Mesendoderm (in vitro differentiated cells): ENCODE measurements at regions not wholly inside any gene's neighbourhood (a gene's known extent, or its start where the extent isn't known, plus 50 kb on each side); places are given as distances from the start of the nearest gene placed in this dataset.

Source experiments
- DNase-seq: peaks from one replicate; pipeline ENCODE4 v3.0.0; 2013
- H2AK5ac ChIP-seq: 2 replicates; pipeline ENCODE4 v1.6.1; 2013; ENCODE audit warnings: low read length, inconsistent platforms
- H2BK120ac ChIP-seq: 2 replicates; pipeline ENCODE4 v1.6.1; 2013; ENCODE audit warnings: low read depth, mild to moderate bottlenecking, low read length, moderate library complexity, mixed read lengths
- H2BK15ac ChIP-seq: replicated peaks from 2 replicates; pipeline ENCODE4 v1.6.1; 2013; ENCODE audit warnings: low read depth, mild to moderate bottlenecking, moderate library complexity
- H2BK5ac ChIP-seq: 2 replicates; pipeline ENCODE4 v1.6.1; 2013; ENCODE audit warnings: low read length, inconsistent platforms
- H3K18ac ChIP-seq: 2 replicates; pipeline ENCODE4 v1.6.1; 2013; ENCODE audit warnings: mild to moderate bottlenecking, low read length, mixed read lengths
- H3K23ac ChIP-seq: one replicate; pipeline ENCODE4 v1.6.1; 2013; ENCODE audit warnings: low read length
- H3K27ac ChIP-seq: 2 replicates; pipeline ENCODE4 v1.5.1; 2013; ENCODE audit warnings: low read depth, mild to moderate bottlenecking, inconsistent platforms, low read length, moderate library complexity
- H3K27me3 ChIP-seq: 2 replicates; pipeline ENCODE4 v1.6.1; 2013; ENCODE audit warnings: low read length, control low read depth, mild to moderate bottlenecking, inconsistent platforms; ENCODE audit not compliant: insufficient read depth, poor library complexity
- H3K36me3 ChIP-seq: 2 replicates; pipeline ENCODE4 v1.6.1; 2013; ENCODE audit warnings: low read length, inconsistent platforms; ENCODE audit not compliant: control insufficient read depth, insufficient read depth
- H3K4ac ChIP-seq: one replicate; pipeline ENCODE4 v1.6.1; 2013; ENCODE audit warnings: low read depth, mild to moderate bottlenecking, low read length, moderate library complexity
- H3K4me1 ChIP-seq: 2 replicates; pipeline ENCODE4 v1.6.1; 2013; ENCODE audit warnings: low read depth, low read length, inconsistent platforms; ENCODE audit not compliant: control insufficient read depth
- H3K4me2 ChIP-seq: 2 replicates; pipeline ENCODE4 v1.6.1; 2013; ENCODE audit warnings: low read length
- H3K4me3 ChIP-seq: 2 replicates; pipeline ENCODE4 v1.5.1; 2013; ENCODE audit warnings: mild to moderate bottlenecking, low read length
- H3K56ac ChIP-seq: one replicate; pipeline ENCODE4 v1.6.1; 2013; ENCODE audit warnings: low read length
- H3K79me1 ChIP-seq: 2 replicates; pipeline ENCODE4 v1.6.1; 2013; ENCODE audit warnings: low read length, inconsistent platforms
- H3K79me2 ChIP-seq: 2 replicates; pipeline ENCODE4 v1.6.1; 2013; ENCODE audit warnings: mild to moderate bottlenecking, low read length; ENCODE audit not compliant: control insufficient read depth, insufficient read depth
- H3K9ac ChIP-seq: 2 replicates; pipeline ENCODE4 v1.6.1; 2013; ENCODE audit warnings: low read length, inconsistent platforms
- H4K5ac ChIP-seq: one replicate; pipeline ENCODE4 v1.6.1; 2013; ENCODE audit warnings: low read length
- H4K8ac ChIP-seq: one replicate; pipeline ENCODE4 v1.6.1; 2013; ENCODE audit warnings: low read depth, mild to moderate bottlenecking, control low read depth, low read length, moderate library complexity
- WGBS: extraction: QIAGEN DNeasy Blood & Tissue Kit; methylation state at CpG from one replicate; pipeline ENCODE4 v1.1.7; 2013; ENCODE audit warnings: low lambda C conversion rate, missing lambda C conversion rate; ENCODE audit not compliant: insufficient coverage; ENCODE audit errors: extremely low coverage; 5-methylcytosine and 5-hydroxymethylcytosine counted together

DNA sequence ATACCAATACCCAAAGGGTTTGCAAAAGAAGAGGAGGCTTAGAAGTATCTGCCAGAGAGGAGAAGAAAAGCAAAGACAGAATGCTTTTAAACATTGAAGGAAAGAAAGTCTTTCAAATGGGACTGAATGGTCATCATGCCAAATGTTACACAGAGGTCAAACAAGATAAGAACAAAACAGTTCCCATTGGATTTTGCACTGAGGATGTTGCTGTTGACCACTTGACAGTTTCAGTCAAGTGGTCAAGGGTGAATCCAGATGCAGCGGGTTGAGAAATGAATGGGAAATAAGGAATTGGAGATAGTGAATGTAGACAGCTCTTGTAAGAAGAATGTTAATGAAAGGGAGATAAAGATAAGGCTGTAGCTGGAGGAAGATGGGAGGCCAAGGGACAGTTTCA is 64.8 kb upstream of the FGG start:
- H3K4me1 ChIP-seq: peaks cover 3% of the 10 kb centered on the region
- H3K4me2 ChIP-seq: no peak overlapping the region
- H3K27ac ChIP-seq: no peak overlapping the region
- no peak overlapping the region for H3K56ac ChIP-seq
- no peak overlapping the region for H4K5ac ChIP-seq
- H3K4me3 ChIP-seq: no peak overlapping the region
- no peak overlapping the region for H3K4ac ChIP-seq
- H3K36me3 ChIP-seq: no peaks in the 10 kb centered on the region
- no peaks in the 10 kb centered on the region for H3K79me2 ChIP-seq
- DNase-seq: peak; percentile 14
- H3K23ac ChIP-seq: no peak overlapping the region
- H2AK5ac ChIP-seq: no peak overlapping the region
- H4K8ac ChIP-seq: no peak overlapping the region
- no peaks in the 10 kb centered on the region for H3K27me3 ChIP-seq
- H3K18ac ChIP-seq: no peak overlapping the region
- no peaks in the 10 kb centered on the region for H3K79me1 ChIP-seq
- no peak overlapping the region for H2BK15ac ChIP-seq
- no peak overlapping the region for H2BK5ac ChIP-seq
- H3K9ac ChIP-seq: no peak overlapping the region
- no peak overlapping the region for H2BK120ac ChIP-seq
- no CpG with 5 or more reads among the region's 1 CpG for WGBS

DNA sequence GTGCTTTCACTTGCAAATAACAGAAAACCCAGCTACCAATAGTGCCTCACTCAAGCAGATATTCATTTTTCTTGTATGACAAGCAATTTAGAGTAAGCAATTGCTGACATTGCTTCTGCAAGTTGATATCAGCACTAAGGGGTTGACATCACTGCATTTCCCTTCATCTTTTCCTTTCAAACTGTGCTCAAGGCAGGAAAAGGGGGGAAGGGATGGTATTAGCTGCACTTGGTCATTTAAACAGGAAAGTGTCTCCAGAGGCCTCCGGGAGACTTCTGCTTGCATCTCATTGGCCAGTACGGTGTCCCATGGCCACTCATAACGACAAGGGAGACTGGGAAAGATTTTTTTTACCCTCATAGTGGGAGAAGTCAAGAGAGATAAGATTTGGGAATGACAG is 65.5 kb upstream of the FGG start:
- Histone ChIP-seq H4K8ac (no peak overlapping the region), H3K56ac (no peak overlapping the region), H3K4me3 (no peak overlapping the region), H3K4me2 (no peak overlapping the region), H4K5ac (no peak overlapping the region), H2BK15ac (no peak overlapping the region), H3K9ac (no peak overlapping the region), H2AK5ac (no peak overlapping the region), H2BK120ac (no peak overlapping the region), H3K4me1 (peaks cover 3% of the 10 kb centered on the region), H3K27me3 (no peaks in the 10 kb centered on the region), H3K18ac (no peak overlapping the region), H3K36me3 (no peaks in the 10 kb centered on the region), H3K23ac (no peak overlapping the region), H3K79me1 (no peaks in the 10 kb centered on the region), H3K79me2 (no peaks in the 10 kb centered on the region), H2BK5ac (no peak overlapping the region), H3K4ac (no peak overlapping the region), H3K27ac (no peak overlapping the region)
- peak; percentile 58 for DNase-seq
- no CpG with 5 or more reads among the region's 3 CpGs for WGBS

DNA sequence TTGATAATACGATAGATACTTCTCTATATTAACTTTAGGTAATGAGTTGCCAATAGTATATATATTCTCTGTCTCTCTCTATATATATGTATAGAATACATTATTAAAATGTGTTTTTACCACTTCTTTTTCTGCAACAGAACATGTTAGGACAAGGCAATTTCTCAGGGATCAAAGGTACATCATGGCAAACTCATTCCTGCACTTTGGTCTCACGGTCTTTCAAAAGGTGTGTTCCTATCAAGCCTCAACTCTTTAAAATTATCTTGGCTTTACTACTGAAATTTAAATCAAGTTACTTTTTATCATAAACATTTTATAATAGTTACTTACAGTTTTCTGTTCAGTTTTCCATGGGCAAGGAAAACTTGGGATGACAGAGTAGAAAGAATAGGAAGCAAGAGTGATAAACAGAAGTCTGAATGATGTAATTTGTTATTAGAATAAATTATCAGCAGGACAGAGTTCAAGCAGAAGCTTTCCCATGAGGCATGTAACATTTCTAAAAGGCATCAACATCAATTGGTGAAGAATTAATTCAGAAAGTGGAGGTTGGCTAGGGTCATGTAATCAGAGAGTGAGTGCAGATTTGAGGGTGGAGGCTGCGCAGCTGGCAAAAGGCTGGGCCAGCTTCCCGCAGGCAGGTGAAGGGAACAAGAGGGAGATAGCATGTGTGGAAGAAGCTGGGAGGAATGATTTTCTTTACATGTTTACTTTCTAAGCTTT is 59.7 kb upstream of the LRAT start:
- H2AK5ac ChIP-seq: no peak overlapping the region
- WGBS: no CpG with 5 or more reads among the region's 4 CpGs

DNA sequence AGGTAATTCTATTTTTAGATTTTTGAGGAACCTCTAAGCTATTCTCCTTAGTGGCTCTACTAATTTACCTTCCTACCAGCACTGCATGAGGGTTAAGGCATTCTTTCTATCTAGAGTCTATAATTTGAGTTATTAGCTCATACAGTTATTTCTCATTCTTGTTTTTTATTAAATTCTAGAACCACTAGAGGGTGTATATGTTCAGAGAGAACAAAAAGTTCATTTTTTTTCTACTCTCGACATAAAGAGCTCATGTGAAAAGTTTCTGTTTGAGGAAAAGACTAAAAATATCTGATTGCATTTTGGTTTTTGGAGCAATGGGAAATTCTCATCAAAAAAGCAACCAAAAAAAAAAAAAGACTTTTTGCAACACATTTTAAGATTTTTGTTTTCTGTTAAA is 57.0 kb upstream of the LRAT start:
- H3K27ac ChIP-seq: no peak overlapping the region
- H2BK120ac ChIP-seq: no peak overlapping the region
- H3K56ac ChIP-seq: no peak overlapping the region
- no peaks in the 10 kb centered on the region for H3K4me1 ChIP-seq
- H3K36me3 ChIP-seq: no peaks in the 10 kb centered on the region
- H3K79me1 ChIP-seq: no peaks in the 10 kb centered on the region
- no peak for DNase-seq
- H3K79me2 ChIP-seq: no peaks in the 10 kb centered on the region
- H4K5ac ChIP-seq: no peak overlapping the region
- H2BK5ac ChIP-seq: no peak overlapping the region
- H3K23ac ChIP-seq: no peak overlapping the region
- H3K4me3 ChIP-seq: no peak overlapping the region
- no peak overlapping the region for H3K18ac ChIP-seq
- WGBS: no CpG with 5 or more reads among the region's 1 CpG
- no peaks in the 10 kb centered on the region for H3K27me3 ChIP-seq
- H3K4ac ChIP-seq: no peak overlapping the region
- H3K9ac ChIP-seq: no peak overlapping the region
- H4K8ac ChIP-seq: no peak overlapping the region
- H2AK5ac ChIP-seq: no peak overlapping the region
- no peak overlapping the region for H3K4me2 ChIP-seq
- H2BK15ac ChIP-seq: no peak overlapping the region

More for the DNA sequence above, 59.7 kb upstream of the LRAT start:
- no peak overlapping the region for H3K9ac ChIP-seq
- H3K4me1 ChIP-seq: no peaks in the 10 kb centered on the region
- no peak overlapping the region for H3K56ac ChIP-seq
- H4K5ac ChIP-seq: no peak overlapping the region
- no peak overlapping the region for H3K23ac ChIP-seq
- H2BK15ac ChIP-seq: no peak overlapping the region
- no peak overlapping the region for H4K8ac ChIP-seq
- no peaks in the 10 kb centered on the region for H3K79me2 ChIP-seq
- no peak overlapping the region for H3K4ac ChIP-seq
- no peaks in the 10 kb centered on the region for H3K79me1 ChIP-seq
- H2BK5ac ChIP-seq: no peak overlapping the region
- H3K27me3 ChIP-seq: no peaks in the 10 kb centered on the region
- no peak overlapping the region for H3K4me3 ChIP-seq
- no peak overlapping the region for H2BK120ac ChIP-seq
- H3K27ac ChIP-seq: no peak overlapping the region
- no peak overlapping the region for H3K18ac ChIP-seq
- no peak for DNase-seq
- no peak overlapping the region for H3K4me2 ChIP-seq
- H3K36me3 ChIP-seq: no peaks in the 10 kb centered on the region

DNA sequence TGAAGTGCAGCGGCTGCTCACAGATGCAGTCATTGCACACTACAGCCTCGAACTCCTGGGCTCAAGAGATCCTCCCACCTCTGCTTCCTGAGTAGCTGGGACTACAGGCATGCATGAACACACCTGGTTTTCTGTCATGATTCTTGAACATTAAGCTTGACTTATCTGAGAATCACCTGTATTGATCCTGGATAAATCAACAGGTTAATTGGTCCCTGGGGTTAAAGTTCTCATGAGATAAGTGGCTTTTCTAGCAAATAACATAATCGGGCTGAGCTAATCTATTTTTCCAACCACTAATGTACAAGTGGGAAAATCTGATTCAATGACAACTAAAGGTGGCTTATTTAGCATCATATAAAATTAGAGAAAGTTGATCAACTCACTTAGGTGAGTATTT is 56.0 kb upstream of the LRAT start:
- no peak overlapping the region for H3K18ac ChIP-seq
- no peak overlapping the region for H2AK5ac ChIP-seq
- no CpG with 5 or more reads among the region's 3 CpGs for WGBS
- H4K5ac ChIP-seq: no peak overlapping the region
- no peak overlapping the region for H3K4me3 ChIP-seq
- no peak overlapping the region for H3K4me2 ChIP-seq
- no peaks in the 10 kb centered on the region for H3K79me2 ChIP-seq
- H3K56ac ChIP-seq: no peak overlapping the region
- H2BK120ac ChIP-seq: no peak overlapping the region
- H2BK5ac ChIP-seq: no peak overlapping the region
- no peaks in the 10 kb centered on the region for H3K36me3 ChIP-seq
- H3K27me3 ChIP-seq: no peaks in the 10 kb centered on the region
- no peaks in the 10 kb centered on the region for H3K79me1 ChIP-seq
- no peak overlapping the region for H2BK15ac ChIP-seq
- H3K4me1 ChIP-seq: no peaks in the 10 kb centered on the region
- no peak for DNase-seq
- H4K8ac ChIP-seq: no peak overlapping the region
- no peak overlapping the region for H3K9ac ChIP-seq
- H3K27ac ChIP-seq: no peak overlapping the region
- no peak overlapping the region for H3K4ac ChIP-seq
- no peak overlapping the region for H3K23ac ChIP-seq

DNA sequence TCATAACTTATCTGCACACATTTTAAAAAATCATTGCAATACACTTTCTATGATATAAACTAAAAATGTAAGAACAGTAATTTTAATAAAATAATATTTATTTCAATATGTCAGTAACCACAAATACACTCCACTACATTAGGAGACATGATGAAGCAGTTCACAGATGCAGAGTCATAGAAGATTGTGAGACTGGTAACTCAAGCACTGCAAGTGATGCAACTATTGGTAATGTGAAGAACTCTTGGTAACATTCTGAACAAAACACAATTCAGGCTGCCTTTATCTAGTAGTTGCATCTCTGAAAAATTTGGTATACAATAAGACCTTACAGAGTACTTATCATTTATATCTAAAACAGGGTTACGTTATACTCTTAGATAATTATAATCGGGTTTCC is 52.6 kb upstream of the LRAT start:
- H3K27ac ChIP-seq: no peak overlapping the region
- H2BK120ac ChIP-seq: no peak overlapping the region
- no peak overlapping the region for H2BK15ac ChIP-seq
- H3K56ac ChIP-seq: no peak overlapping the region
- H3K9ac ChIP-seq: no peak overlapping the region
- H2BK5ac ChIP-seq: no peak overlapping the region
- H3K4ac ChIP-seq: no peak overlapping the region
- no peak overlapping the region for H3K4me3 ChIP-seq
- no CpG with 5 or more reads among the region's 2 CpGs for WGBS
- H3K27me3 ChIP-seq: no peaks in the 10 kb centered on the region
- H3K18ac ChIP-seq: no peak overlapping the region
- H3K36me3 ChIP-seq: no peaks in the 10 kb centered on the region
- no peak for DNase-seq
- no peak overlapping the region for H3K4me2 ChIP-seq
- no peaks in the 10 kb centered on the region for H3K79me1 ChIP-seq
- H2AK5ac ChIP-seq: no peak overlapping the region
- H3K4me1 ChIP-seq: no peaks in the 10 kb centered on the region
- no peaks in the 10 kb centered on the region for H3K79me2 ChIP-seq
- H4K5ac ChIP-seq: no peak overlapping the region
- H3K23ac ChIP-seq: no peak overlapping the region
- H4K8ac ChIP-seq: no peak overlapping the region
